ENCODE measurements at regions not wholly inside any gene's neighbourhood (a gene's known extent, or its start where the extent isn't known, plus 50 kb on each side); places are given as distances from the start of the nearest gene placed in this dataset.

- Histone ChIP-seq H3K27ac (no peak overlapping the region), H3K27me3 (no peaks in the 10 kb centered on the region), H3K9me3 (no peaks in the 10 kb centered on the region), H3K36me3 (no peaks in the 10 kb centered on the region), H3K4me1 (peaks cover 0 to 10% (median 0%) of the 10 kb centered on the region in 4 donors), H3K4me3 (no peak overlapping the region)
- no peak for DNase-seq (ENCODE audit: low spot score in 2 of 2)
- WGBS, 2 donors: 95 to 98% methylated on average over 2 of the region's 2 CpGs
- TF ChIP-seq POLR2A (IDR thresholded peaks at IDR 0.05) (no peak), EP300 (IDR thresholded peaks at IDR 0.05) (no peak), CTCF (IDR thresholded peaks at IDR 0.05) (no peak)
Measured at GRCh38 chr7:46147871-46148270, 226.8 kb upstream of the IGFBP3 start.

GRCh38 chr7:46146454-46147255, 225.6 kb upstream of the IGFBP3 start:
- WGBS, 2 donors: 72 to 80% methylated on average over 11 of the region's 11 CpGs
- H3K9me3 ChIP-seq: no peaks in the 10 kb centered on the region
- no peaks in the 10 kb centered on the region for H3K36me3 ChIP-seq
- H3K27ac ChIP-seq: no peak overlapping the region
- TF ChIP-seq CTCF (IDR thresholded peaks at IDR 0.05) (no peak), EP300 (IDR thresholded peaks at IDR 0.05) (no peak), POLR2A (IDR thresholded peaks at IDR 0.05) (no peak)
- H3K4me1 ChIP-seq: peaks cover 0 to 10% (median 0%) of the 10 kb centered on the region in 4 donors
- no peak for DNase-seq (ENCODE audit: low spot score in 2 of 2)
- no peaks in the 10 kb centered on the region for H3K27me3 ChIP-seq
- no peak overlapping the region for H3K4me3 ChIP-seq

- peak in 1 of 2 donors; percentile 12 for DNase-seq (ENCODE audit: low spot score in 2 of 2)
- H3K4me1 ChIP-seq: peaks cover 0 to 10% (median 0%) of the 10 kb centered on the region in 4 donors
- H3K9me3 ChIP-seq: no peaks in the 10 kb centered on the region
- WGBS, 2 donors: 28 to 42% methylated on average over 2 of the region's 2 CpGs
- H3K27ac ChIP-seq: no peak overlapping the region
- no peaks in the 10 kb centered on the region for H3K36me3 ChIP-seq
- no peak for TF ChIP-seq POLR2A (IDR thresholded peaks at IDR 0.05)
- peak in 1 of 2 donors; percentile 58 for TF ChIP-seq EP300 (IDR thresholded peaks at IDR 0.05)
- no peak overlapping the region for H3K4me3 ChIP-seq
- no peaks in the 10 kb centered on the region for H3K27me3 ChIP-seq
Measured at GRCh38 chr7:46145412-46145811, 224.3 kb upstream of the IGFBP3 start.

GRCh38 chr7:46143949-46144917, 223.2 kb upstream of the IGFBP3 start:
- Histone ChIP-seq H3K4me1 (peaks cover 0 to 10% (median 0%) of the 10 kb centered on the region in 4 donors), H3K27ac (no peak overlapping the region)
- WGBS, 2 donors: 81 to 82% methylated on average over 4 of the region's 4 CpGs

More at GRCh38 chr7:46143949-46144917, 223.2 kb upstream of the IGFBP3 start:
- no peak for TF ChIP-seq POLR2A (IDR thresholded peaks at IDR 0.05)
- TF ChIP-seq EP300 (IDR thresholded peaks at IDR 0.05): no peak
- TF ChIP-seq CTCF (IDR thresholded peaks at IDR 0.05): no peak
- H3K9me3 ChIP-seq: no peaks in the 10 kb centered on the region
- no peaks in the 10 kb centered on the region for H3K36me3 ChIP-seq
- no peaks in the 10 kb centered on the region for H3K27me3 ChIP-seq
- DNase-seq (ENCODE audit: low spot score in 2 of 2): no peak
- no peak overlapping the region for H3K4me3 ChIP-seq
